A549 (cell line): ENCODE measurements at regions not wholly inside any gene's neighbourhood (a gene's known extent, or its start where the extent isn't known, plus 50 kb on each side); places are given as distances from the start of the nearest gene placed in this dataset.

Experiments
- BHLHE40 ChIP-seq: IDR thresholded peaks from 2 replicates; pipeline ENCODE4 v1.6.1; 2012; ENCODE audit warnings: low read depth, low read length, inconsistent platforms
- CEBPB ChIP-seq, 2 experiments: fragments of >200 bp in 1 of 2; sonication (Bioruptor Twin) in 1 of 2; formaldehyde crosslinking in 1 of 2; IDR thresholded peaks; 2 replicates each; pipeline ENCODE4 v1.6.1; 2012 to 2016
- CHD2 ChIP-seq: fragments of 150-350 bp; IDR thresholded peaks from 2 replicates; pipeline ENCODE4 v1.6.1; 2014; ENCODE audit warnings: low read length; ENCODE audit not compliant: partially characterized antibody
- CHD4 ChIP-seq: fragments of 200-600 bp; sonication (generic); IDR thresholded peaks from 2 replicates; pipeline ENCODE4 v1.6.1; 2016; ENCODE audit warnings: antibody characterized with exemption, mild to moderate bottlenecking, borderline replicate concordance
- CTCF ChIP-seq: fragments of >200 bp; sonication (Bioruptor Twin); formaldehyde crosslinking; IDR thresholded peaks from 3 replicates; pipeline ENCODE4 v1.5.1; 2016
- E2F6 ChIP-seq: IDR thresholded peaks from 2 replicates; pipeline ENCODE4 v1.6.1; 2012; ENCODE audit warnings: low read depth, borderline replicate concordance
- ELK1 ChIP-seq: fragments of 150-350 bp; IDR thresholded peaks from 2 replicates; pipeline ENCODE4 v1.6.1; 2014; ENCODE audit warnings: low read depth, mild to moderate bottlenecking, low read length
- EP300 ChIP-seq, 2 experiments: fragments of >200 bp; sonication (Bioruptor Twin); formaldehyde crosslinking; IDR thresholded peaks; 2 replicates in 1 of 2; 3 replicates in 1 of 2; pipeline ENCODE4 v1.6.1; 2016 to 2017
- ESRRA ChIP-seq: fragments of 150-350 bp; IDR thresholded peaks from 2 replicates; pipeline ENCODE4 v1.6.1; 2014; ENCODE audit warnings: mild to moderate bottlenecking, low read length, borderline replicate concordance
- HMGXB4 ChIP-seq: fragments of 250-450 bp; sonication (Bioruptor Pico); IDR thresholded peaks from 2 replicates; pipeline ENCODE4 v1.5.0; 2021; ENCODE audit warnings: mild to moderate bottlenecking, moderate library complexity, borderline replicate concordance
- MAFK ChIP-seq: fragments of 450-650 bp; IDR thresholded peaks from 2 replicates; pipeline ENCODE4 v1.6.1; 2014; ENCODE audit not compliant: partially characterized antibody
- PBX3 ChIP-seq: IDR thresholded peaks from 2 replicates; pipeline ENCODE4 v1.6.1; 2012
- POLR2A ChIP-seq: IDR thresholded peaks from 2 replicates; pipeline ENCODE4 v1.6.1; 2012; ENCODE audit warnings: mild to moderate bottlenecking, low read length
- POLR2AphosphoS2 ChIP-seq: conservative IDR thresholded peaks from 2 replicates; pipeline ENCODE4 v1.6.1; 2012; ENCODE audit warnings: low read length, improper control_type of control experiment, inconsistent platforms

- TF ChIP-seq CTCF (no peak), CHD4 (no peak), EP300 (IDR thresholded peaks at IDR 0.05) (no peak), POLR2AphosphoS2 (no peak), PBX3 (no peak), CHD2 (no peak), HMGXB4 (CRISPR knock-in tag) (no peak), BHLHE40 (no peak), ELK1 (no peak), ESRRA (no peak), POLR2A (no peak), CEBPB (IDR thresholded peaks at IDR 0.05) (no peak), E2F6 (no peak), MAFK (no peak)
These were observed 299.0 kb upstream of the STXBP5 start for GRCh38 chr6:146905181-146905704.
